ENCODE measurements at regions not wholly inside any gene's neighbourhood (a gene's known extent, or its start where the extent isn't known, plus 50 kb on each side); places are given as distances from the start of the nearest gene placed in this dataset.
"Not testable (repeated sequence)": the region's sequence is repeated elsewhere in the genome, so short reads cannot be mapped to it uniquely, and the experiment has no call there.

DNA sequence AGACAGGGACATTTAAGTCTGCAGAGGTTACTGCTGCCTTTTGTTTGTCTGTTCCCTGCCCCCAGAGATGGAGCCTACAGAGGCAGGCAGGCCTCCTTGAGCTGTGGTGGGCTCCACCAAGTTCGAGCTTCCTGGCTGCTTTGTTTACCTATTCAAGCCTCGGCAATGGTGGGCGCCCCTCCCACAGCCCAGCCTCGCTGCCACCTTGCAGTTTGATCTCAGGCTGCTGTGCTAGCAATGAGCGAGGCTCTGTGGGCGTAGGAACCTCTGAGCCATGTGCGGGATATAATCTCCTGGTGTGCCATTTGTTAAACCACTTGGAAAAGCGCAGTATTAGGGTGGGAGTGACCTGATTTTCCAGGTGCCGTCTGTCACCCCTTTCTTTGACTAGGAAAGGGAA is 942.8 kb upstream of the CELF2 start:
- H3K36me3 Mint-ChIP-seq (ENCODE audit: low read depth); H3K27me3 Mint-ChIP-seq; H3K4me1 Mint-ChIP-seq (ENCODE audit: low read depth); intact Hi-C loops (cut with micrococcal nuclease); H3K4me3 Mint-ChIP-seq; H3K27ac Mint-ChIP-seq: not testable (repeated sequence)
- H3K9me3 Mint-ChIP-seq = peaks cover 11% of the 10 kb centered on the region

DNA sequence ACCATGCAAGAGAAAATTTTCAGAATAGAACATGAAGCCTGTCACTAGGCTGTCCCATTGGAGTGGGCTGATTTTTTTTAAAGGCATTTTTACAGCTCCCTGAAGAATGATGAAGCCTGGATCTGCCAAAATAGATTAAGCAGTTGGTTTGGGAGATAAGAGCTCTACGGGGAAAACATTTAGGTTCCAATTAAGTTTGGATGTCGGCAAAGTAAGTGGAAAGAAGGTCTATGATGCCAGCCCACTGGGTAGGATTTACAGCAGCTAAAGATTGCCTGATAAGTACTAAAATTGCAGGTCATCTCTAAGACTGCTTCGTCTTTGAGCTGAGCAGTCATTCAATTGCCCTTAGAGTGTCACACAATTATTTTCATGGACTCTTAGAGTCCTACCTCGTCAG is 939.2 kb upstream of the CELF2 start:
- Mint-ChIP-seq H3K9me3 (peaks cover 18% of the 10 kb centered on the region), H3K4me1 (ENCODE audit: low read depth) (no peaks in the 10 kb centered on the region), H3K4me3 (no peak overlapping the region), H3K27me3 (no peaks in the 10 kb centered on the region), H3K27ac (no peak overlapping the region), H3K36me3 (ENCODE audit: low read depth) (no peaks in the 10 kb centered on the region)
- intact Hi-C loops (cut with micrococcal nuclease) = no loop called here

DNA sequence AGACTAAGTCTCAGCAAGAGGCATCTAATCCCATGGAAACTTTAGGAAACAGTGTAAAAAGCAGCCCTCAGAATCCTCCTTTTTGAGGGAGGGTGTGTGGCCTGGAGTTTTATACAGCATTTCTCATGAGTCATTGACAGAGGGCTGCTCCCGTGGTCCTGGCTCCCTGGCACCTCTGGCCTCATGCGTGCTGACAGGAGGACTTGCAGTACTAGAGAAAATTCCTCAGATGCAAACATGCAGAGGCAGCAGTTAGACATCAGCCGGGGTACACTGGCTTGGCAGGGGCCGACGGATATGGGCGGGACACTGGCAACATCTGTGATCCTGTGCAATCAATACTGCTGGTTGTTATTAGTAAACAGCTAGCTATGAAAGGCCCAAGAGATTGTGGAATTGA is 925.1 kb upstream of the CELF2 start:
- Mint-ChIP-seq H3K4me3 (no peak overlapping the region), H3K27me3 (no peaks in the 10 kb centered on the region), H3K4me1 (ENCODE audit: low read depth) (no peaks in the 10 kb centered on the region), H3K27ac (no peak overlapping the region), H3K36me3 (ENCODE audit: low read depth) (no peaks in the 10 kb centered on the region), H3K9me3 (peaks cover 9% of the 10 kb centered on the region)
- intact Hi-C loops (cut with micrococcal nuclease) = no loop called here

DNA sequence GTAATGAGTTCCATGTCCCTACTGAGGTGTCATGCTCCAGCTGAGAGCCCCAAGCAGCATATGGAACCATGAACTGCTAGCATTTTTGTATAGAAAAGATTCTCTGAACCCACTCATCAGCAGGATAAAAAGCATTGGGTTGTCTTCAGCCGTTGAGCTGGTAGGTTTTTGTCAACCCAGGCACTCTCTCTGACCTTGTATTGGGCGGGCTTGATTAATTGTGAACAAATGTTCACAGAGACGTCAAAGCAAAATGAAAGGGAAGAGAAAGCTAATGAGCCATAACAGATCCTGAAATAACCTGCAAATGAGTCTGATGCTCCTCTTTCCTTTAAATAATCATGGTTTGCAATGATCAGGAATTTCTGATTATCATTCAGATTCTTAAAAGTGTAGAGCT is 924.7 kb upstream of the CELF2 start:
- Mint-ChIP-seq H3K4me1 (ENCODE audit: low read depth) (no peaks in the 10 kb centered on the region), H3K36me3 (ENCODE audit: low read depth) (no peaks in the 10 kb centered on the region), H3K9me3 (peaks cover 9% of the 10 kb centered on the region), H3K27me3 (no peaks in the 10 kb centered on the region), H3K27ac (no peak overlapping the region), H3K4me3 (no peak overlapping the region)
- intact Hi-C loops (cut with micrococcal nuclease) = no loop called here

DNA sequence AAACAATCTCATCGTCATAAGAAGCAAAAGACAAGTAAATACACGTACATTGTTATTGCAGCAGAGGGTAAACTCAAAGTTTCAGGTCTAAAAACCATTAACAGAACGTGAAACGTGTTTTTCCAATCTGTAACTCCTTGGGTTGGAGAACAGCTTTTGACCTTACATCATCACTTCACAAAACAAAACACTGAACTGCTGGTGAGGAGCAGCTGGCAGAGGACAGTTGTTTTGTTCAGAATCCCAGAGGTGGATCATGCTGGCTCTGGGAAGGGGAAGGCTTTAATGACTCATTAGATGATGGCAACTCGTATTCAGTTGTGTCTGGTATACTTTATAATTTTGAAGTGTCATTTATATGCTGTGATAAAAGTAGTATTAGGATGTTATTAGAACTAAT is 923.0 kb upstream of the CELF2 start:
- intact Hi-C loops (cut with micrococcal nuclease) = no loop called here
- no peak overlapping the region for H3K27ac Mint-ChIP-seq
- H3K36me3 Mint-ChIP-seq (ENCODE audit: low read depth) = no peaks in the 10 kb centered on the region
- peaks cover 9% of the 10 kb centered on the region for H3K9me3 Mint-ChIP-seq
- no peaks in the 10 kb centered on the region for H3K27me3 Mint-ChIP-seq
- H3K4me1 Mint-ChIP-seq (ENCODE audit: low read depth) = no peaks in the 10 kb centered on the region
- H3K4me3 Mint-ChIP-seq = no peak overlapping the region

DNA sequence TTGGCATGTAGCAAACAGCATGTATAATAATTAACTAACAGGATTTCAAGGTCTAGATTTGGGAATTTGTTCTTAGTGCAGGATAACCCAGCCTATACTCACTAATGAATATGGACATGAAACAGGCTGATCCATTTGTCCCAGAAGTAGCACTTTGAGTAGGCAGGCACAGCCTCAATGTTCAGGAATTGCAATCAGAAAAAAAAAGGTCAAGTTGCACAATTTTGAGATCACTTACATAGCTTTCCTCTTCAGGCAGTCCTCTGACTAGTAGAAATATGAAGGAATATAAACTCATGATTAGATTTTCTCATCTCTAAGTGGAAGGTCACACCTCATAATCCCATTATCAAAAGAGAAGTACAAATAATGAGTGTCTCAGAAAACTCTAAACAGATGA is 921.4 kb upstream of the CELF2 start:
- H3K4me1 Mint-ChIP-seq (ENCODE audit: low read depth) = no peaks in the 10 kb centered on the region
- H3K36me3 Mint-ChIP-seq (ENCODE audit: low read depth) = no peaks in the 10 kb centered on the region
- intact Hi-C loops (cut with micrococcal nuclease) = no loop called here
- H3K27ac Mint-ChIP-seq = no peak overlapping the region
- H3K27me3 Mint-ChIP-seq = no peaks in the 10 kb centered on the region
- H3K9me3 Mint-ChIP-seq = peaks cover under 1% of the 10 kb centered on the region
- H3K4me3 Mint-ChIP-seq = no peak overlapping the region

DNA sequence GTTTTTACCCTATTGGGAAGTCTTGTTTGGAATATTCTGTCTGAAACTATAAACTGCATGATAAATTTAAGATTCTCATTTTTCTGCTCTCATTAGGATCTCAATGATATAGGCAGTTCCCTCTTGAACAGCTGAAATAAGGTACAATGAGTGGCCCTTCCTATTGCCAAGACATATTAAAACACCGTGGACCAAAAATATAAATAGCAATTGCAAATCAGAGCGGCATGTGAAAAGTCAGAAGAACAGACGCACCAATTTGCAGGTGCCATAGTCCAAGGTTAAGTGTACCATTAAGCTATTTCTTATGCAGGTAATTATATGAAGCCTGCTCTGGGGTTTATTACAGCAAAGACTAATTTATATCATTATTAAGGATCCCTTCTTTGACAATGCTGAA is 920.8 kb upstream of the CELF2 start:
- H3K4me3 Mint-ChIP-seq = no peak overlapping the region
- H3K9me3 Mint-ChIP-seq = peaks cover 4% of the 10 kb centered on the region
- no peaks in the 10 kb centered on the region for H3K27me3 Mint-ChIP-seq
- no peaks in the 10 kb centered on the region for H3K36me3 Mint-ChIP-seq (ENCODE audit: low read depth)
- no peaks in the 10 kb centered on the region for H3K4me1 Mint-ChIP-seq (ENCODE audit: low read depth)
- intact Hi-C loops (cut with micrococcal nuclease) = no loop called here
- H3K27ac Mint-ChIP-seq = no peak overlapping the region

DNA sequence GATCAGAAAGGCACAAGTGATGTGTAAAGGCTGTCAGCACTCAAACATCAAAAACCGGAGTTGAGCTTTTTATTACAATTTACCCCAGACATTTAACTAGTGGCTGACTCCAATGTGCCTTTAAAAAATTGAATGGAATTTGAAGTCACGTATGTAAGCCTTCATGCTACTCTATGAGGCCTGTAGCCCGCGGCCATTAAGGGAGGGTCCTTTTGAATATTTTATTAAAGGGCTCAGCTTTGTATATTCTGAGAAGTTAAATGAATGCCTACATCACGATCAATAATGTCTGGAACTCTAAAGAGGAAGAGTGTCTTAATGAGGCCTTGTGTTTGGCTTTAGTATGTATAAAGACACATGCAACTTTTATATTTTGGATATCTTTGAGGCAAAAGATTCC is 916.6 kb upstream of the CELF2 start:
- Mint-ChIP-seq H3K36me3 (ENCODE audit: low read depth) (no peaks in the 10 kb centered on the region), H3K9me3 (peaks cover 17% of the 10 kb centered on the region), H3K27ac (no peak overlapping the region), H3K4me1 (ENCODE audit: low read depth) (no peaks in the 10 kb centered on the region), H3K4me3 (no peak overlapping the region), H3K27me3 (no peaks in the 10 kb centered on the region)
- intact Hi-C loops (cut with micrococcal nuclease) = no loop called here

DNA sequence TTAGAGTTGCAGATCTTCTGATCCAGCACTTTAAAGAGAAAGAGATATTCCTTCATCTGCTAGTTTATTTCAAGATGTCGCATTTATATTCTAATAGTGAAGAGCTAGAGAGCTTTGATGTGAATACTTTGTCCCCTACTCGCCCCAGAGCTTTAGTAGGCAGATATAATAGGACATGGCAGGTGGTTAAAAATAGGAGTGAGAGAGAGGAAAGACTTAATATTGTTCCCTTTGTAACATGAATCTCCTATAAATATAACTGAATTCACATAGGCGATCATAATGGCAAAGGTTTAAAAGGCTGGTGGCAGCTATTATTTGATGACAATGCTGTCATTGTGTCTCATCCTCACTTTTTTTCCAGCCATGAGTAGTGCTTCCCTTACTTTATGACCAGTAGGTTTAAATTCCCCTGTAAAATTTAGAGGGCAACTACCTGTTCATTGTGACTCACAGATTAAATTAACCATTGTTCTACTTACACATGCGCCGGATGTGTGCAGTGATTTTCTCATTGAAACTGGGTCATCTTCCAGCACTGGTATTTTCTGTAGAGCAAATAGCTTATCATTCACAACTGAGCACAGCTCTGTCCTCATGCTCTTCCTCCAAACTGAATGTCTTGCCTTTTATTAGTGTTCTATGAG is 906.7 kb upstream of the CELF2 start:
- no peak overlapping the region for H3K27ac Mint-ChIP-seq
- H3K36me3 Mint-ChIP-seq (ENCODE audit: low read depth) = no peaks in the 10 kb centered on the region
- H3K9me3 Mint-ChIP-seq = no peaks in the 10 kb centered on the region
- no peaks in the 10 kb centered on the region for H3K27me3 Mint-ChIP-seq
- no peaks in the 10 kb centered on the region for H3K4me1 Mint-ChIP-seq (ENCODE audit: low read depth)
- intact Hi-C loops (cut with micrococcal nuclease) = no loop called here
- no peak overlapping the region for H3K4me3 Mint-ChIP-seq

DNA sequence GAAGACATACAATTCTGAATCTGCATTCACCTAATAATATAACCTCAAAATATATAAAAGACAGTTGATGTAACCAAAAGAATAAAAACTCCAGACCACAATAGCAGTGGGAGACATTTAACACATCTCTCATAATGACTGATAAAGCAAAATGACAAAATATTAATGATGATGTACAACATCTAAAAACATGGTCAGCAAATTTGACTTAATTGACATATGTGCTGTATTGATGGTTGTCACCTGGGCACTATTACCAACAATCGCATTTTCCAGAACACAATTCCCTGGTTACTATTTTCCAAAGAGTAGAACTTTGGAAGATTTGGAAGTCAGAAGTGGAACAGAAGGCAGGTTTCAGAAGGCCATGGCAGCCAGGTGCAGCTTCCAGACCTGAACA is 899.5 kb upstream of the CELF2 start:
- Mint-ChIP-seq H3K27ac (no peak overlapping the region), H3K4me1 (ENCODE audit: low read depth) (no peaks in the 10 kb centered on the region), H3K36me3 (ENCODE audit: low read depth) (no peaks in the 10 kb centered on the region), H3K9me3 (peaks cover 19% of the 10 kb centered on the region), H3K4me3 (no peak overlapping the region), H3K27me3 (no peaks in the 10 kb centered on the region)
- intact Hi-C loops (cut with micrococcal nuclease) = no loop called here

DNA sequence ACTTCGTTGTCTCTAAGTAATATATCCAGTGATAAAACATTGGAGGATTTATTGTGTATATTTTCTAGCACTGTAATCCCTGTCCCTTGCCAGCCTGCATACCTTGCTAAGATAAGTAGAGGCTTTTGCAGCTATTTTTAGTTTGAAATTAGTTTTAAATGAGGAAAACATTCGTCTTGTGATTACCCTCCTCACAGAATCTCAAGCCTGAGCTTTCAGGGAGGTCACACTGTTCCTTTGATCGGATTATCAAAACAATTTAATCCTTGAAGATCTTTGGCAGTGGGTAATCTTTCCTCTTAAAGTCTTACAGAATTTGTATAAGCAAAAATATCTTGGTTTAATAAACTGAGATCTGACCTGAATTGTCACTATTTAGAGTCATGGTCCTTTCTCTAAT is 897.0 kb upstream of the CELF2 start:
- Mint-ChIP-seq H3K4me3 (no peak overlapping the region), H3K27ac (no peak overlapping the region), H3K27me3 (no peaks in the 10 kb centered on the region), H3K4me1 (ENCODE audit: low read depth) (no peaks in the 10 kb centered on the region), H3K36me3 (ENCODE audit: low read depth) (no peaks in the 10 kb centered on the region), H3K9me3 (peaks cover 29% of the 10 kb centered on the region)
- intact Hi-C loops (cut with micrococcal nuclease) = no loop called here

DNA sequence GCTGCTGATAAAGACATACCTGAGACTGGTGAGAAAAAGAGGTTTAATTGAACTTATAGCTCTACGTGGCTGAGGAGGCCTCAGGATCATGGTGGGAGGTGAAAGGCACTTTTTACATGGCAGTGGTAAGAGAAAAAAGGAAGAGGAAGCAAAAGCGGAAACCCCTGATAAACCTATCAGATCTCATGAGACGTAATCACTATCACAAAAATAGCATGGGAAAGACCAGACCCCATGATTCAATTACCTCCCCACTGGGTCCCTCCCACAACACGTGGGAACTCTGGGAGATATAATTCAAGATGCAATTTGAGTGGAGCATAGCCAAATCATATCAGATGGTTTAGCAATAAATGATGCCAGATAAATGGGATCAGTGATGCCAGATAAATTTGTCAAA is 892.0 kb upstream of the CELF2 start:
- H3K27me3 Mint-ChIP-seq = no peaks in the 10 kb centered on the region
- no peaks in the 10 kb centered on the region for H3K36me3 Mint-ChIP-seq (ENCODE audit: low read depth)
- peaks cover 19% of the 10 kb centered on the region for H3K9me3 Mint-ChIP-seq
- H3K27ac Mint-ChIP-seq = no peak overlapping the region
- no peak overlapping the region for H3K4me3 Mint-ChIP-seq
- H3K4me1 Mint-ChIP-seq (ENCODE audit: low read depth) = no peaks in the 10 kb centered on the region
- intact Hi-C loops (cut with micrococcal nuclease) = no loop called here

DNA sequence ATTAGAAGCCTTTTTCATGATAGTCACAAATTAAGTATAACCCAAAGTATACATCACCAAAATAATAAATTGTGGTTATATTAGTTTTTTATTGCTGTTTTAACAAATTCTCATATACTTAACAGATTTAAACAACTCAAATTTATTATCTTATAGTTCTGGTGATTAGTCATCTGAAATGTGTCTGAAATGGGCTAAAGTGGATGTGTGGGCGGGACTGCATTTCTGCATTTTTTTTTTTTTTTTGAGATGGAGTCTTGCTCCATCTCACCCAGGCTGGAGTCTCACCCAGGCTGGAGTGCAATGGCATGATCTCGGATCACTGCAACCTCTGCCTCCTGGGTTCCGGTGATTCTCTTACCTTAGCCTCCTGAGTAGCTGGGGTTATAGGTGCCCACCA is 891.5 kb upstream of the CELF2 start:
- Mint-ChIP-seq H3K9me3 (peaks cover 19% of the 10 kb centered on the region), H3K27ac (no peak overlapping the region), H3K36me3 (ENCODE audit: low read depth) (no peaks in the 10 kb centered on the region), H3K27me3 (no peaks in the 10 kb centered on the region), H3K4me1 (ENCODE audit: low read depth) (no peaks in the 10 kb centered on the region), H3K4me3 (no peak overlapping the region)
- intact Hi-C loops (cut with micrococcal nuclease) = no loop called here

DNA sequence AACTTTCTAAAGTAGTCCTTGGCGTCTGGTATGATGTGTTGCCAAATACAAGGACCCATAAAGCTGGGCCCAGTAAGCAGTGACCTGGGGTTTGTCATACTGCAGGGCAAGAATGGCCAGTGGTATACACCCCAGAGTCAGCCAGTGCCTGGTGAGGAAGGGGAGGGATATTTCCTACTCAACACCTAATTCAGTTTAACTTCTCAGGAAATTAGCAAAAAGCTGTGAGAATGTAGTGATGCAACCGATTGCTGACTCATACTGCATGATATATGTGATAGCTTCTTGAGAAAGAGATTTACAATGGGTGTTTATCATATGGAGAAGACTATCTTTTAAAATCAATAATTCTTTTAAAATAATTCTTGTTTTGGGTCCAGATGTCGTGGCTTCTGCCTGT is 889.3 kb upstream of the CELF2 start:
- Mint-ChIP-seq H3K36me3 (ENCODE audit: low read depth) (no peaks in the 10 kb centered on the region), H3K4me3 (no peak overlapping the region), H3K9me3 (peaks cover 19% of the 10 kb centered on the region), H3K4me1 (ENCODE audit: low read depth) (no peaks in the 10 kb centered on the region), H3K27me3 (no peaks in the 10 kb centered on the region), H3K27ac (no peak overlapping the region)
- intact Hi-C loops (cut with micrococcal nuclease) = no loop called here

DNA sequence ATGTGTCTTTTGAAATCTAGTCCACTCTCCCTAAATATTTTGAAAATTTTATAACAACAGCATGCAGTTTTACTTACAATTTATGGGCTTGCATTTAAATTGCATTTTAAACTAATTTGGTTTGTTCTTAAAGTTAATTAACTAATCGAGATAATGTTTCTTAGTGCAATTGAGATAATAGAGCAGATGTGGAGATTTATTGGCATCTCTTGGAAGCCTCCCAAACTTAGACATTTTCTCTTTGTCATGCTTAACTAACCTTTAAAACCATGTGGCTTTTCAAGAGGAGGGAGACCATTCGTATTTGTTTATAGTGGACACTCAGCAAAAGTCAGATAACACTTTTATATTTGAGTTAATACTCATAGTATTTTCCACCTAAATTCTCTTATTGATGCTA is 887.0 kb upstream of the CELF2 start:
- Mint-ChIP-seq H3K4me3 (no peak overlapping the region), H3K27ac (no peak overlapping the region), H3K27me3 (no peaks in the 10 kb centered on the region), H3K4me1 (ENCODE audit: low read depth) (no peaks in the 10 kb centered on the region), H3K36me3 (ENCODE audit: low read depth) (no peaks in the 10 kb centered on the region), H3K9me3 (peaks cover 8% of the 10 kb centered on the region)
- intact Hi-C loops (cut with micrococcal nuclease) = no loop called here

Measured in dendritic cell treated with granulocyte-macrophage colony-stimulating factor and Interleukin-4, amounts not matched to agents 40 ng/mL and 50 ng/mL, for 4 days (primary cell).